ENCODE measurements at regions not wholly inside any gene's neighbourhood (a gene's known extent, or its start where the extent isn't known, plus 50 kb on each side); places are given as distances from the start of the nearest gene placed in this dataset.

- TF ChIP-seq, protein P1, sequence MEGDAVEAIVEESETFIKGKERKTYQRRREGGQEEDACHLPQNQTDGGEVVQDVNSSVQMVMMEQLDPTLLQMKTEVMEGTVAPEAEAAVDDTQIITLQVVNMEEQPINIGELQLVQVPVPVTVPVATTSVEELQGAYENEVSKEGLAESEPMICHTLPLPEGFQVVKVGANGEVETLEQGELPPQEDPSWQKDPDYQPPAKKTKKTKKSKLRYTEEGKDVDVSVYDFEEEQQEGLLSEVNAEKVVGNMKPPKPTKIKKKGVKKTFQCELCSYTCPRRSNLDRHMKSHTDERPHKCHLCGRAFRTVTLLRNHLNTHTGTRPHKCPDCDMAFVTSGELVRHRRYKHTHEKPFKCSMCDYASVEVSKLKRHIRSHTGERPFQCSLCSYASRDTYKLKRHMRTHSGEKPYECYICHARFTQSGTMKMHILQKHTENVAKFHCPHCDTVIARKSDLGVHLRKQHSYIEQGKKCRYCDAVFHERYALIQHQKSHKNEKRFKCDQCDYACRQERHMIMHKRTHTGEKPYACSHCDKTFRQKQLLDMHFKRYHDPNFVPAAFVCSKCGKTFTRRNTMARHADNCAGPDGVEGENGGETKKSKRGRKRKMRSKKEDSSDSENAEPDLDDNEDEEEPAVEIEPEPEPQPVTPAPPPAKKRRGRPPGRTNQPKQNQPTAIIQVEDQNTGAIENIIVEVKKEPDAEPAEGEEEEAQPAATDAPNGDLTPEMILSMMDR (IDR thresholded peaks at IDR 0.05): no peak
- TF ChIP-seq POLR2A (IDR thresholded peaks at IDR 0.05): no peak
Measured at GRCh38 chr19:29113838-29114237, 99.1 kb downstream of the UQCRFS1 start.
